Left ventricle myocardium inferior (tissue), 1 donor: ENCODE measurements at regions not wholly inside any gene's neighbourhood (a gene's known extent, or its start where the extent isn't known, plus 50 kb on each side); places are given as distances from the start of the nearest gene placed in this dataset.
"Not testable (repeated sequence)": the region's sequence is repeated elsewhere in the genome, so short reads cannot be mapped to it uniquely, and the experiment has no call there.

ENCODE experiments used
- DNase-seq: peaks from one replicate; pipeline ENCODE4 v3.0.0-alpha.2; 2020
- H3K27ac ChIP-seq: fragments of 200-600 bp; replicated peaks from 2 replicates; pipeline ENCODE4 v1.8.0; 2021
- H3K27me3 ChIP-seq: fragments of 200-600 bp; 2 replicates; pipeline ENCODE4 v1.8.0; 2021; ENCODE audit warnings: low read depth
- H3K36me3 ChIP-seq: fragments of 200-600 bp; 2 replicates; pipeline ENCODE4 v1.8.0; 2021
- H3K4me1 ChIP-seq: fragments of 200-600 bp; 2 replicates; pipeline ENCODE4 v1.8.0; 2021
- H3K4me3 ChIP-seq: fragments of 200-600 bp; 2 replicates; pipeline ENCODE4 v1.8.0; 2021; ENCODE audit warnings: mild to moderate bottlenecking, moderate library complexity
- H3K9me3 ChIP-seq: fragments of 200-600 bp; replicated peaks from 2 replicates; pipeline ENCODE4 v1.8.0; 2021
- CTCF ChIP-seq: fragments of 200-600 bp; IDR thresholded peaks from 2 replicates; pipeline ENCODE4 v1.8.0; 2021; ENCODE audit warnings: antibody characterized with exemption, mild to moderate bottlenecking, borderline replicate concordance
- intact Hi-C: fragments of 100-400 bp; cut with micrococcal nuclease; formaldehyde crosslinking; loops from one replicate; pipeline ENCODE4 v1.11.0; 2022
- donor health status: DM: no; HTN: yes; CAD: no; lungs with severe emphysema.

- Histone ChIP-seq H3K4me3 (no peak overlapping the region), H3K9me3 (no peaks in the 10 kb centered on the region), H3K27ac (no peak overlapping the region), H3K27me3 (peaks cover 10% of the 10 kb centered on the region), H3K4me1 (no peaks in the 10 kb centered on the region), H3K36me3 (no peaks in the 10 kb centered on the region)
- no peak for TF ChIP-seq CTCF
- DNase-seq: no peak
- intact Hi-C loops: no loop called here
Measured at GRCh38 chr2:209305026-209305425, 118.8 kb upstream of the MAP2 start.

GRCh38 chr2:209305746-209306196 is 118.1 kb upstream of the MAP2 start:
- no peaks in the 10 kb centered on the region for H3K9me3 ChIP-seq
- DNase-seq: no peak
- H3K4me1 ChIP-seq: no peaks in the 10 kb centered on the region
- H3K4me3 ChIP-seq: no peak overlapping the region
- no peak overlapping the region for H3K27ac ChIP-seq
- intact Hi-C loops: no loop called here
- H3K27me3 ChIP-seq: peaks cover 10% of the 10 kb centered on the region
- no peaks in the 10 kb centered on the region for H3K36me3 ChIP-seq
- no peak for TF ChIP-seq CTCF

- Histone ChIP-seq H3K4me3 (no peak overlapping the region), H3K36me3 (no peaks in the 10 kb centered on the region), H3K27ac (no peak overlapping the region), H3K4me1 (no peaks in the 10 kb centered on the region), H3K9me3 (no peaks in the 10 kb centered on the region), H3K27me3 (peaks cover 16% of the 10 kb centered on the region)
- intact Hi-C loops: no loop called here
- no peak for DNase-seq
- no peak for TF ChIP-seq CTCF
Measured at GRCh38 chr2:209307161-209308001, 116.5 kb upstream of the MAP2 start.

GRCh38 chr2:209308415-209308814 is 115.4 kb upstream of the MAP2 start:
- DNase-seq: no peak
- Histone ChIP-seq H3K4me3 (no peak overlapping the region), H3K4me1 (no peaks in the 10 kb centered on the region), H3K27ac (no peak overlapping the region), H3K27me3 (peaks cover 18% of the 10 kb centered on the region), H3K9me3 (no peaks in the 10 kb centered on the region), H3K36me3 (no peaks in the 10 kb centered on the region)
- intact Hi-C loops: no loop called here
- TF ChIP-seq CTCF: no peak

GRCh38 chr2:209311948-209312347 is 111.9 kb upstream of the MAP2 start:
- intact Hi-C loops: no loop called here
- H3K4me3 ChIP-seq: no peak overlapping the region
- peaks cover 24% of the 10 kb centered on the region for H3K27me3 ChIP-seq
- H3K4me1 ChIP-seq: no peaks in the 10 kb centered on the region
- TF ChIP-seq CTCF: no peak
- H3K36me3 ChIP-seq: no peaks in the 10 kb centered on the region
- no peak overlapping the region for H3K27ac ChIP-seq
- no peak for DNase-seq
- no peaks in the 10 kb centered on the region for H3K9me3 ChIP-seq

GRCh38 chr2:209312450-209312849 is 111.4 kb upstream of the MAP2 start:
- intact Hi-C loops, H3K27ac ChIP-seq: not testable (repeated sequence)

More at GRCh38 chr2:209312450-209312849, 111.4 kb upstream of the MAP2 start:
- H3K36me3 ChIP-seq, DNase-seq, H3K4me1 ChIP-seq, H3K9me3 ChIP-seq, H3K4me3 ChIP-seq: not testable (repeated sequence)
- peaks cover 19% of the 10 kb centered on the region for H3K27me3 ChIP-seq
